ENCODE measurements at regions not wholly inside any gene's neighbourhood (a gene's known extent, or its start where the extent isn't known, plus 50 kb on each side); places are given as distances from the start of the nearest gene placed in this dataset.

DNA sequence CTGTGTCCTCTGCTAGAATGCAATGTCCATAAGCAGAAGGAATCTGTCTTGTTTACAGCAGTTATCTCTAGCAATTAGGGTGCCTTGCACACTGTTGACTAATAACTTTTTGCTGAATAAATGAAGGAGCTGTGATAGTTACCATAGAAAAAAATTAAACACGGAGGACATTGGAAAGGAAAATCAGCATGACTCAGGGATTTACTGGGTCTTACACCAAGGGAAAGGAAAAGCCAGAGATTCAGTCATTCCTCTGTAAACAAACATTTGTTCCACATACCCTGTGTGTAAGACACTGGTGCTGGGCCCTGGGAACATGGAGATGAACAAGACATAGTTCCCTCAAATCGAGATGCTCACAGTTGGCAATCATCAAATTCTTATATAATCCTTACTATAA is 183.3 kb downstream of the PTGER3 start:
- TF ChIP-seq POLR2A (IDR thresholded peaks at IDR 0.05; ENCODE audit: low read depth, low read length) (no peak), TAF1 (IDR thresholded peaks at IDR 0.05; ENCODE audit: low read depth, low read length) (no peak)

Data from GM12891 (cell line).